ENCODE measurements at regions not wholly inside any gene's neighbourhood (a gene's known extent, or its start where the extent isn't known, plus 50 kb on each side); places are given as distances from the start of the nearest gene placed in this dataset.

- Mint-ChIP-seq H3K27me3 (ENCODE audit: low read depth) (no peaks in the 10 kb centered on the region), H3K36me3 (peaks cover 8% of the 10 kb centered on the region; the same call in 1 of the 2 replicates), H3K4me3 (peak overlapping the region; percentile 55), H3K9me3 (no peaks in the 10 kb centered on the region), H3K27ac (no peak overlapping the region), H3K4me1 (peaks cover 15% of the 10 kb centered on the region)
- POLR2A ChIA-PET, result interaction anchor here (0.7 kb wide), 1 partner anchor 41 kb away, joined by 3 read pairs; no protein-coding TSS in a partner anchor
- peak; percentile 60 for DNase-seq (ENCODE audit: low spot score)
- no peak for TF ChIP-seq ZNF425 (CRISPR knock-in tag; conservative IDR thresholded peaks at IDR 0.05)
- TF ChIP-seq ZNF396 (CRISPR knock-in tag; IDR thresholded peaks at IDR 0.05; ENCODE audit: borderline replicate concordance), result no peak
- no peak for TF ChIP-seq MAX (CRISPR knock-in tag; IDR thresholded peaks at IDR 0.05)
- TF ChIP-seq CTCF (IDR thresholded peaks at IDR 0.05), result no peak
- TF ChIP-seq ZNF532 (CRISPR knock-in tag; IDR thresholded peaks at IDR 0.05; ENCODE audit: borderline replicate concordance), result no peak
- TF ChIP-seq SMAD4 (CRISPR knock-in tag; IDR thresholded peaks at IDR 0.05), result no peak
- TF ChIP-seq JUN (CRISPR knock-in tag; IDR thresholded peaks at IDR 0.05), result no peak
- no peak for TF ChIP-seq ZBTB21 (CRISPR knock-in tag; IDR thresholded peaks at IDR 0.05; ENCODE audit: borderline replicate concordance)
- no peak for TF ChIP-seq GABPB1 (CRISPR knock-in tag; IDR thresholded peaks at IDR 0.05)
- TF ChIP-seq USF2 (CRISPR knock-in tag; IDR thresholded peaks at IDR 0.05), result no peak
- TF ChIP-seq IRF1 (CRISPR knock-in tag; IDR thresholded peaks at IDR 0.05), result no peak
- no peak for TF ChIP-seq MXD4 (CRISPR knock-in tag; IDR thresholded peaks at IDR 0.05; ENCODE audit: borderline replicate concordance)
- CTCF ChIA-PET, result interaction anchor here (0.5 to 3.6 kb wide), 23 partner anchors 8 to 1228 kb away, joined by 3 to 54 read pairs (median 4); no protein-coding TSS in a partner anchor
- ATAC-seq, result peak; percentile 25
Observed at GRCh38 chr12:124388679-124389137, 93.8 kb downstream of the RFLNA start.

- H3K4me1 Mint-ChIP-seq, result peaks cover 11% of the 10 kb centered on the region; the same call in 1 of the 2 replicates
- H3K9me3 Mint-ChIP-seq, result no peaks in the 10 kb centered on the region
- POLR2A ChIA-PET, result interaction anchor here (0.6 to 0.7 kb wide), 2 partner anchors 41 to 115 kb away, joined by 3 to 5 read pairs; no protein-coding TSS in a partner anchor
- H3K36me3 Mint-ChIP-seq, result peaks cover 8% of the 10 kb centered on the region
- H3K27ac Mint-ChIP-seq, result no peak overlapping the region
- CTCF ChIA-PET, result interaction anchor here (0.6 to 3.6 kb wide), 14 partner anchors 8 to 607 kb away, joined by 3 to 54 read pairs (median 5); no protein-coding TSS in a partner anchor
- no peaks in the 10 kb centered on the region for H3K27me3 Mint-ChIP-seq (ENCODE audit: low read depth)
- DNase-seq (ENCODE audit: low spot score), result no peak
- ATAC-seq, result no peak
- peak overlapping the region; percentile 43 for H3K4me3 Mint-ChIP-seq
- TF ChIP-seq TP53 (CRISPR knock-in tag; IDR thresholded peaks at IDR 0.05), result no peak
- no peak for TF ChIP-seq ETV6 (CRISPR knock-in tag; IDR thresholded peaks at IDR 0.05)
- TF ChIP-seq IRF1 (CRISPR knock-in tag; IDR thresholded peaks at IDR 0.05), result no peak
- no peak for TF ChIP-seq ZNF671 (CRISPR knock-in tag; IDR thresholded peaks at IDR 0.05)
- TF ChIP-seq TEAD1 (CRISPR knock-in tag; IDR thresholded peaks at IDR 0.05), result no peak
- no peak for TF ChIP-seq ZNF532 (CRISPR knock-in tag; IDR thresholded peaks at IDR 0.05; ENCODE audit: borderline replicate concordance)
- TF ChIP-seq MAX (CRISPR knock-in tag; IDR thresholded peaks at IDR 0.05), result no peak
Observed at GRCh38 chr12:124388038-124388671, 93.3 kb downstream of the RFLNA start.

All from WTC11 (cell line).